SU-DHL-6 (cell line): ENCODE measurements at regions not wholly inside any gene's neighbourhood (a gene's known extent, or its start where the extent isn't known, plus 50 kb on each side); places are given as distances from the start of the nearest gene placed in this dataset.

Source experiments
- EZH2phosphoT487 ChIP-seq: fragments of 200-600 bp; sonication (generic), shearing (Covaris generic); conservative IDR thresholded peaks from 2 replicates; pipeline ENCODE4 v1.6.1; 2018; ENCODE audit warnings: mild to moderate bottlenecking, antibody characterized with exemption, low read length, moderate library complexity, mixed read lengths
- TF ChIP-seq, protein P1 (sequence below): fragments of 200-600 bp; sonication (generic); IDR thresholded peaks from one replicate; pipeline ENCODE4 v1.5.1; 2017; ENCODE audit warnings: antibody characterized with exemption, mild to moderate bottlenecking, low read length, moderate library complexity; ENCODE audit not compliant: insufficient read depth, poor library complexity, severe bottlenecking

DNA sequence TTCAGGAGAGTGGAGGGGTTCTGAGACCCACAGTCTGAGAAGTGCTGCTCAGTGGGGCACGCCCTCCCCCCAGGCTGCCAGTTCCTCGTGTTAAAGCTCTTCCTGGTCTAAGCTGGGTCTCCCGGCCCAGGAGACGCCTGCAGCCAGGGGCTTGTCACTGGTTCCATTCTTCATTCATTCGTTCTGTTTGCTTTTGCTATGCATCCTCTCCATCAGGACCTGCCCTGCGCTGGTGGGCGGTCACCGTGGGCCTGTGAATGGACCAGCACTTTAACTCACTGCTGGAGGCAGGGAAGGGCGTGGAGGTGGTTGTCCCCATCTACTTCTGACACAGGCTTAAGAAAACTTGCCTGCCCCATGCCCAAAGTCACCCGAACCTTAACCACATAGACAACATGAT, 272.8 kb upstream of the HDAC4 start:
- TF ChIP-seq EZH2phosphoT487: no peak
- TF ChIP-seq, protein P1, sequence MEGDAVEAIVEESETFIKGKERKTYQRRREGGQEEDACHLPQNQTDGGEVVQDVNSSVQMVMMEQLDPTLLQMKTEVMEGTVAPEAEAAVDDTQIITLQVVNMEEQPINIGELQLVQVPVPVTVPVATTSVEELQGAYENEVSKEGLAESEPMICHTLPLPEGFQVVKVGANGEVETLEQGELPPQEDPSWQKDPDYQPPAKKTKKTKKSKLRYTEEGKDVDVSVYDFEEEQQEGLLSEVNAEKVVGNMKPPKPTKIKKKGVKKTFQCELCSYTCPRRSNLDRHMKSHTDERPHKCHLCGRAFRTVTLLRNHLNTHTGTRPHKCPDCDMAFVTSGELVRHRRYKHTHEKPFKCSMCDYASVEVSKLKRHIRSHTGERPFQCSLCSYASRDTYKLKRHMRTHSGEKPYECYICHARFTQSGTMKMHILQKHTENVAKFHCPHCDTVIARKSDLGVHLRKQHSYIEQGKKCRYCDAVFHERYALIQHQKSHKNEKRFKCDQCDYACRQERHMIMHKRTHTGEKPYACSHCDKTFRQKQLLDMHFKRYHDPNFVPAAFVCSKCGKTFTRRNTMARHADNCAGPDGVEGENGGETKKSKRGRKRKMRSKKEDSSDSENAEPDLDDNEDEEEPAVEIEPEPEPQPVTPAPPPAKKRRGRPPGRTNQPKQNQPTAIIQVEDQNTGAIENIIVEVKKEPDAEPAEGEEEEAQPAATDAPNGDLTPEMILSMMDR: no peak
